ENCODE measurements at regions not wholly inside any gene's neighbourhood (a gene's known extent, or its start where the extent isn't known, plus 50 kb on each side); places are given as distances from the start of the nearest gene placed in this dataset.

- ATAC-seq, result no peak
- no peak for DNase-seq (ENCODE audit: missing footprints)
- intact Hi-C loops (cut with DNase I), result loop anchor here (10.0 kb wide), 1 partner anchor 157 kb away; no protein-coding TSS in a partner anchor
These were observed 82.1 kb downstream of the TNP1 start for GRCh38 chr2:216777637-216778273.

GRCh38 chr2:216776066-216776850, 80.9 kb upstream of the IGFBP5 start:
- ATAC-seq, result no peak
- intact Hi-C loops (cut with DNase I), result loop anchor here (10.0 kb wide), 1 partner anchor 159 kb away; no protein-coding TSS in a partner anchor

GRCh38 chr2:216775043-216775453, 79.7 kb upstream of the IGFBP5 start:
- intact Hi-C loops (cut with DNase I), result loop anchor here (10.0 kb wide), 1 partner anchor 160 kb away; no protein-coding TSS in a partner anchor
- no peak for DNase-seq (ENCODE audit: missing footprints)
- peak; percentile 50 for ATAC-seq

More at GRCh38 chr2:216776066-216776850, 80.9 kb upstream of the IGFBP5 start:
- DNase-seq (ENCODE audit: missing footprints), result no peak

GRCh38 chr2:216774620-216775019, 79.3 kb upstream of the IGFBP5 start:
- intact Hi-C loops (cut with DNase I), result loop anchor here (5.0 to 10.0 kb wide), 2 partner anchors 77 to 160 kb away; partner anchors contain the start of gene IGFBP5
- peak; percentile 96 for ATAC-seq
- peak; percentile 84 for DNase-seq (ENCODE audit: missing footprints)

GRCh38 chr2:216774180-216774579, 78.8 kb upstream of the IGFBP5 start:
- ATAC-seq (no peak), DNase-seq (ENCODE audit: missing footprints) (no peak)
- intact Hi-C loops (cut with DNase I), result loop anchor here (5.0 to 10.0 kb wide), 2 partner anchors 77 to 161 kb away; partner anchors contain the start of gene IGFBP5

GRCh38 chr2:216773072-216773471, 77.7 kb upstream of the IGFBP5 start:
- ATAC-seq (peak; percentile 57), DNase-seq (ENCODE audit: missing footprints) (peak; percentile 88)
- intact Hi-C loops (cut with DNase I), result loop anchor here (5.0 to 10.0 kb wide), 2 partner anchors 76 to 162 kb away; partner anchors contain the start of gene IGFBP5

GRCh38 chr2:216770717-216771116, 75.4 kb upstream of the IGFBP5 start:
- ATAC-seq (no peak), DNase-seq (ENCODE audit: missing footprints) (no peak)
- intact Hi-C loops (cut with DNase I), result loop anchor here (5.0 to 10.0 kb wide), 2 partner anchors 73 to 164 kb away; partner anchors contain the start of gene IGFBP5

GRCh38 chr2:216770050-216770449, 74.7 kb upstream of the IGFBP5 start:
- intact Hi-C loops (cut with DNase I), result loop anchor here (5.0 to 10.0 kb wide), 2 partner anchors 73 to 165 kb away; partner anchors contain the start of gene IGFBP5
- DNase-seq (ENCODE audit: missing footprints) (no peak), ATAC-seq (no peak)

- intact Hi-C loops (cut with DNase I), result loop anchor here (5.0 to 10.0 kb wide), 2 partner anchors 72 to 165 kb away; partner anchors contain the start of gene IGFBP5
- no peak for DNase-seq (ENCODE audit: missing footprints)
- no peak for ATAC-seq
These were observed 74.3 kb upstream of the IGFBP5 start for GRCh38 chr2:216769626-216770025.

- intact Hi-C loops (cut with DNase I), result no loop called here
- DNase-seq (ENCODE audit: missing footprints), result no peak
- ATAC-seq, result no peak
These were observed 73.6 kb upstream of the IGFBP5 start for GRCh38 chr2:216768908-216769411.

- ATAC-seq, result peak; percentile 55
- no peak for DNase-seq (ENCODE audit: missing footprints)
- intact Hi-C loops (cut with DNase I), result no loop called here
These were observed 70.5 kb upstream of the IGFBP5 start for GRCh38 chr2:216765761-216766262.

- no peak for ATAC-seq
- intact Hi-C loops (cut with DNase I), result no loop called here
- DNase-seq (ENCODE audit: missing footprints), result no peak
These were observed 68.0 kb upstream of the IGFBP5 start for GRCh38 chr2:216763396-216763795.

GRCh38 chr2:216761809-216762208, 66.5 kb upstream of the IGFBP5 start:
- intact Hi-C loops (cut with DNase I), result no loop called here
- DNase-seq (ENCODE audit: missing footprints), result no peak
- ATAC-seq, result no peak

- intact Hi-C loops (cut with DNase I), result no loop called here
These were observed 65.8 kb upstream of the IGFBP5 start for GRCh38 chr2:216761133-216761532.

GRCh38 chr2:216758256-216759155, 63.2 kb upstream of the IGFBP5 start:
- ATAC-seq, result no peak
- intact Hi-C loops (cut with DNase I), result no loop called here
- DNase-seq (ENCODE audit: missing footprints), result no peak

More at GRCh38 chr2:216761133-216761532, 65.8 kb upstream of the IGFBP5 start:
- no peak for ATAC-seq
- DNase-seq (ENCODE audit: missing footprints), result no peak

- DNase-seq (ENCODE audit: missing footprints), result no peak
- intact Hi-C loops (cut with DNase I), result no loop called here
- no peak for ATAC-seq
These were observed 62.2 kb upstream of the IGFBP5 start for GRCh38 chr2:216757532-216757931.

- no peak for ATAC-seq
- intact Hi-C loops (cut with DNase I), result no loop called here
- DNase-seq (ENCODE audit: missing footprints), result no peak
These were observed 61.1 kb upstream of the IGFBP5 start for GRCh38 chr2:216756435-216756834.

- intact Hi-C loops (cut with DNase I), result no loop called here
- ATAC-seq, result no peak
- no peak for DNase-seq (ENCODE audit: missing footprints)
These were observed 59.5 kb upstream of the IGFBP5 start for GRCh38 chr2:216754812-216755211.

All from Right ventricle myocardium inferior (tissue), 1 donor.